ENCODE measurements at regions not wholly inside any gene's neighbourhood (a gene's known extent, or its start where the extent isn't known, plus 50 kb on each side); places are given as distances from the start of the nearest gene placed in this dataset.

DNA sequence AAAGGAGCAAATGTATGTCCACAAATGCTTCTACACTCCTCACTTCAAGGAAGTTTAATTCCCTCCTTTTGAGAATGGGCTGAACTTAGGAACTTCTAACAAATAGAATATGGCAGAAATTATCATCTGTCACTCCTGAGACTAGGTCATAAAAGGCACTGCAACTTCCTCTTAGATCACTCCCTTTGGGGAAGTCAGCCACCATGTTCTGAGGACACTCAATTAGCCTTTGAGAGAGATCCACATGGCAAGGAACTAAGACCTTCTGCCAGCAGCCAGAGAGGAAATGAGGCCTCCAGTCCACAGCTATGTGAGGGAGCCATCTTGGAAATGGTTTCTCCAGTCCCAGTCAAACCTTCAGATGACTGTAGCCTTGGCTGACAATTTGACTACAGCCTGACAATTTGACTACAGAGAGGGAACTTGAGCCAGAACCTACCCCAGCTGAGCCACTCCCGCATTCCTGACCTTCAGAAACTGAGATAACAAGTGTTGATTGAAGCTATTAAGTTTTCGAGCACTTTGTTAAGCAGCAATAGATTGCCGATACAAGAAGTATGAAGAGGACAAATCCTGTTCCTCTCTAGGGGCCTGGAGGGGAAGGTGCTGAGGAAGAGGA is 113.4 kb upstream of the SEC14L1 start:
- in situ Hi-C loops (cut with HindIII; ENCODE audit: low sequenced_read_pairs), result no loop called here
- TF ChIP-seq, protein P1, sequence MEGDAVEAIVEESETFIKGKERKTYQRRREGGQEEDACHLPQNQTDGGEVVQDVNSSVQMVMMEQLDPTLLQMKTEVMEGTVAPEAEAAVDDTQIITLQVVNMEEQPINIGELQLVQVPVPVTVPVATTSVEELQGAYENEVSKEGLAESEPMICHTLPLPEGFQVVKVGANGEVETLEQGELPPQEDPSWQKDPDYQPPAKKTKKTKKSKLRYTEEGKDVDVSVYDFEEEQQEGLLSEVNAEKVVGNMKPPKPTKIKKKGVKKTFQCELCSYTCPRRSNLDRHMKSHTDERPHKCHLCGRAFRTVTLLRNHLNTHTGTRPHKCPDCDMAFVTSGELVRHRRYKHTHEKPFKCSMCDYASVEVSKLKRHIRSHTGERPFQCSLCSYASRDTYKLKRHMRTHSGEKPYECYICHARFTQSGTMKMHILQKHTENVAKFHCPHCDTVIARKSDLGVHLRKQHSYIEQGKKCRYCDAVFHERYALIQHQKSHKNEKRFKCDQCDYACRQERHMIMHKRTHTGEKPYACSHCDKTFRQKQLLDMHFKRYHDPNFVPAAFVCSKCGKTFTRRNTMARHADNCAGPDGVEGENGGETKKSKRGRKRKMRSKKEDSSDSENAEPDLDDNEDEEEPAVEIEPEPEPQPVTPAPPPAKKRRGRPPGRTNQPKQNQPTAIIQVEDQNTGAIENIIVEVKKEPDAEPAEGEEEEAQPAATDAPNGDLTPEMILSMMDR (IDR thresholded peaks at IDR 0.05; ENCODE audit: low read depth, low read length), result no peak

DNA sequence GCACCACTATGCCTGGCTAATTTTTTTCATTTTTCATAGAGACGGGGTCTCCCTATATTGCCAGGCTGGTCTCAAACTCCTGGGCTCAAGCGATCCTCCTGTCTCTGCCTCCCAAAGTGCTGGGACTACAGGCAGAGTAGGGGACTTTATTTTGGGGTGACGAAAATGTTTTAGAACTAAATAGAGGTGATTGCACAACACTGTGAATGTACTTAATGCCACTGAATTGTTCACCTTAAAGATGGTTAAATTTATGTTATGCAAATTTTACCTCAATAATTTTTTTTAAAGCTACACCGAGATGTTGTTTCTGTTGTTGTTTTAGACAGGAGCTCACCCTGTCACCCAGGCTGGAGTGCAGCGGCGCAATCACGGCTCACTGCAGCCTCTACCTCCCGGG is 111.9 kb upstream of the SEC14L1 start:
- in situ Hi-C loops (cut with HindIII; ENCODE audit: low sequenced_read_pairs), result no loop called here
- DNase-seq (ENCODE audit: low read depth, low spot score), result no peak
- TF ChIP-seq, protein P1 (IDR thresholded peaks at IDR 0.05; ENCODE audit: low read depth, low read length), result no peak
- no peak overlapping the region for H3K4me3 ChIP-seq (ENCODE audit: low read depth, low read length)

More for the DNA sequence above, 113.4 kb upstream of the SEC14L1 start:
- H3K4me3 ChIP-seq (ENCODE audit: low read depth, low read length), result no peak overlapping the region
- no peak for DNase-seq (ENCODE audit: low read depth, low spot score)

DNA sequence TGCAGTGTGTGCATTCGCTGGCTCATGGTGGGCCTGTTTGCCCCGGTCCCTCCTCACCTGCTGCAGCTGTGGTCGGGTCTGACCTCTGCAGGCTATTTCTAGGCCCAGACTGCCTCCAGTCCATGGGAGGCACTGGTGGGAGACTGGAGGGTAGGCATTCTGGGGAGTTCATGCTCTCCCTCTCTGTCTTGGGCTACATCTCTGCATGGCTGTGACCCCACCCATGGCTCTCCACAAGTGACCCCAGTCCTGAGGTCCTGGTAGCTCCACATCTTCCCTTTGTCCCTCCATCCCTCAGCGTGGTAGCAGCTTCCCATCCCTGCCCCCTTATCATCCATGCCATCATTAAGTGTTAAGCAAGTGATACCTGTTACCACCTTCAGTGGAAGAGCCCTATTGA is 107.8 kb upstream of the SEC14L1 start:
- no peak for DNase-seq (ENCODE audit: low read depth, low spot score)
- no peak overlapping the region for H3K4me3 ChIP-seq (ENCODE audit: low read depth, low read length)
- in situ Hi-C loops (cut with HindIII; ENCODE audit: low sequenced_read_pairs), result no loop called here
- TF ChIP-seq, protein P1 (IDR thresholded peaks at IDR 0.05; ENCODE audit: low read depth, low read length), result no peak

DNA sequence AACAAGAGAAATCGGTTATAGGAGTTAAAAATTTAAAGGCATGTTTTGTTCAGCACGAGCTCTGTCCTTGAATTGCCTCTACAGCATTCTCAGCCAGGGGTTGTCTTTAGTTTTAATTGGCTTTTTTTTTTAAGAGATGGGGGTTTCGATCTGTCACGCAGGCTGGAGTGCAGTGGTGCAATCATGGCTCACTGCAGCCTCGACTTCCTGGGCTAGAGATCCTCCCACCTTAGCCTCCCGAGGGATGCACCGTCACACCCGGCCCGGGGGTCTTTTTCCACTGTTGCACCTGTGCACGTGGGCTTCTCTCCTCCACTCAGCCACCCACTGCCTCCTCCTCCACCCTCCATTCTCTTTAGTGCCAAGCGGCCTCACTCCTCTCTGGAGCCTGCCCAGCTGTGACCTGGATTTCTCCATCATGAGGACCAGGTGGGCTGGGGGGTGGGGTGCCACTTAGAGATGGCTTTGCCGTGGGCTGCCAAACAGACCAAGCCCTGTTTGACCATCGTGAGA is 106.8 kb upstream of the SEC14L1 start:
- in situ Hi-C loops (cut with HindIII; ENCODE audit: low sequenced_read_pairs), result no loop called here
- no peak for DNase-seq (ENCODE audit: low read depth, low spot score)
- H3K4me3 ChIP-seq (ENCODE audit: low read depth, low read length), result no peak overlapping the region
- TF ChIP-seq, protein P1 (IDR thresholded peaks at IDR 0.05; ENCODE audit: low read depth, low read length), result no peak

DNA sequence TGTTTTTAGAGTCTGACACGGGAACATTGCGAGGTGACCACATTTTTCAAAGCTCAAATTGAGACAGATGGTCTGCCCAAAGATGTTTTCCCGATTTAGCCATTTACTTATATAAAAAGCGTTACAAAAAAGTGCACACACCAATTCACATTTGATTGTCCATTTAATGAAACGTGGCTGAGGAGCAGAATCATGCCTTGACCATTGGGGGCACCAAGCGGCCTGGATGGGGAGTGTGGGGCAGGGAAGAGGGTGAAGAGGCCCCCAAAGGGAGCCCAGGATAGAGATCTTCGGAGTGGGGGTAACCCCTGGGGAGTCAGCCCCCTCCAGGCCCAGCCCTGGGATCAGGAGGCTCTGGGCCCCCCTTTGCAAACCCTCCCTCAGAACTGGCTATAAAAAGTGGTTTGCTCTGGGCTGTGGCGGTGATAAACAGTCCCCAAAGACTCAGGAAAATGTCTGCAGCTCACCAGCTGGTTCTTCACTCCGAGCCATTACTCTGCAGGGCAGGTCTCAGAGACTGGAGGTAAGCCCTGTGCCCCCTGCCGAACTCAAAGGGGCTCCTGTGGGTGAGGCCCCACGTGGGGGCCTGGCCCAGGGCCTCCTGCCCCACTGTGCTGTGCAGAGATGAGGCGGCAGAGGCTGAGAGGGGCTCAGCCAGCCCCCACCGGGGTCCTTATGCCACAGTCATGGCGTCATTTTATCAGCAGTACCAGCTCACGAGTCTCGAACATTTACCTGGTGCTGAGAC is 105.9 kb upstream of the SEC14L1 start:
- no peak for DNase-seq (ENCODE audit: low read depth, low spot score)
- TF ChIP-seq, protein P1 (IDR thresholded peaks at IDR 0.05; ENCODE audit: low read depth, low read length), result no peak
- H3K4me3 ChIP-seq (ENCODE audit: low read depth, low read length), result no peak overlapping the region
- in situ Hi-C loops (cut with HindIII; ENCODE audit: low sequenced_read_pairs), result no loop called here

DNA sequence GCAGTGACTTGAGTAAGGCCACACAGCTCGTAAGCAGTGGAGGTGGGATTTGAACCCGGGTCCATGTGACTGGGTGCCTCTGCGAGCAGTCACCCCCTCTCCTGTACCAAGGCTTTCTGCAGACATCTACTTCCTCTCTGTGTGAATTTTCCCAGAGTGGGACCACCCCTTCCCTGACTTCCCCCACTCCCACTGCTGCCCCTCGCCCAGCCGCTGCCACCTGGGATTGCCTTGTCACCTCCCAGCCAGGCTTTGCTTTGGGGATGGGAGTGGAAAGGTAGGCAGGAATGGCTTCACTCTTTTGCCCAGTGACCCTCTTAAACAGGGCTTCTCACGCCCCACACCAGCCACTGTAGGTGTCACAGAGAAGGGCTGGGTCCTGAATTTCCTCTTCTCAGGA is 105.2 kb upstream of the SEC14L1 start:
- H3K4me3 ChIP-seq (ENCODE audit: low read depth, low read length), result no peak overlapping the region
- TF ChIP-seq, protein P1 (IDR thresholded peaks at IDR 0.05; ENCODE audit: low read depth, low read length), result no peak
- DNase-seq (ENCODE audit: low read depth, low spot score), result no peak
- in situ Hi-C loops (cut with HindIII; ENCODE audit: low sequenced_read_pairs), result no loop called here
